HG03558 (cell line): ENCODE measurements at regions not wholly inside any gene's neighbourhood (a gene's known extent, or its start where the extent isn't known, plus 50 kb on each side); places are given as distances from the start of the nearest gene placed in this dataset.
"Not testable (repeated sequence)": the region's sequence is repeated elsewhere in the genome, so short reads cannot be mapped to it uniquely, and the experiment has no call there.

Experiments
- ATAC-seq: cut with Tn5 transposase; IDR thresholded peaks from one replicate; pipeline ENCODE4 v1.9.1; 2021; ENCODE audit warnings: moderate number of reproducible peaks; ENCODE audit not compliant: unreplicated experiment; ENCODE audit errors: extremely low read depth

GRCh38 chrX:115840729-115841409, 279.9 kb downstream of the PLS3 start:
- ATAC-seq: not testable (repeated sequence)

- ATAC-seq: not testable (repeated sequence)
Observed at GRCh38 chrX:115850986-115851385, 290.0 kb downstream of the PLS3 start.

- ATAC-seq: not testable (repeated sequence)
Observed at GRCh38 chrX:115853260-115853659, 292.3 kb downstream of the PLS3 start.

- not testable (repeated sequence) for ATAC-seq
Observed at GRCh38 chrX:115881170-115881569, 289.4 kb upstream of the AGTR2 start.

GRCh38 chrX:115884121-115884520, 286.4 kb upstream of the AGTR2 start:
- not testable (repeated sequence) for ATAC-seq

GRCh38 chrX:115888041-115888440, 282.5 kb upstream of the AGTR2 start:
- not testable (repeated sequence) for ATAC-seq

GRCh38 chrX:115888519-115888918, 282.0 kb upstream of the AGTR2 start:
- ATAC-seq: not testable (repeated sequence)

GRCh38 chrX:115889121-115889890, 281.2 kb upstream of the AGTR2 start:
- ATAC-seq: no peak

GRCh38 chrX:115892056-115892708, 278.4 kb upstream of the AGTR2 start:
- ATAC-seq: no peak

GRCh38 chrX:115892787-115893671, 277.5 kb upstream of the AGTR2 start:
- ATAC-seq: peak; percentile 72

- ATAC-seq: no peak
Observed at GRCh38 chrX:115894087-115894486, 276.5 kb upstream of the AGTR2 start.

GRCh38 chrX:115895678-115896329, 274.7 kb upstream of the AGTR2 start:
- ATAC-seq: no peak

GRCh38 chrX:115896362-115896761, 274.2 kb upstream of the AGTR2 start:
- no peak for ATAC-seq

- ATAC-seq: no peak
Observed at GRCh38 chrX:115897956-115898355, 272.6 kb upstream of the AGTR2 start.

- peak; percentile 60 for ATAC-seq
Observed at GRCh38 chrX:115898382-115899001, 272.1 kb upstream of the AGTR2 start.

GRCh38 chrX:115900425-115900824, 270.1 kb upstream of the AGTR2 start:
- no peak for ATAC-seq

- no peak for ATAC-seq
Observed at GRCh38 chrX:115901241-115901640, 269.3 kb upstream of the AGTR2 start.

- no peak for ATAC-seq
Observed at GRCh38 chrX:115902995-115903394, 267.5 kb upstream of the AGTR2 start.

GRCh38 chrX:115906276-115906675, 264.3 kb upstream of the AGTR2 start:
- no peak for ATAC-seq
